GM12878 (cell line): ENCODE measurements at regions not wholly inside any gene's neighbourhood (a gene's known extent, or its start where the extent isn't known, plus 50 kb on each side); places are given as distances from the start of the nearest gene placed in this dataset.

ENCODE experiments used
- NBN ChIP-seq: fragments of 450-650 bp; IDR thresholded peaks from 2 replicates; pipeline ENCODE4 v1.6.1; 2016
- SREBF1 ChIP-seq: IDR thresholded peaks from 2 replicates; pipeline ENCODE4 v1.6.1; 2012; ENCODE audit warnings: mild to moderate bottlenecking, low read length
- TF ChIP-seq, protein P1 (sequence below): fragments of 450-650 bp; formaldehyde crosslinking; IDR thresholded peaks from 2 replicates; pipeline ENCODE4 v1.5.0; 2022; ENCODE audit warnings: mild to moderate bottlenecking, missing genetic modification characterization
- TF ChIP-seq, protein P2 (sequence below): fragments of 450-650 bp; IDR thresholded peaks from 2 replicates; pipeline ENCODE4 v1.6.1; 2014; ENCODE audit warnings: mild to moderate bottlenecking
- TF ChIP-seq, protein P3 (sequence below): fragments of 450-650 bp; IDR thresholded peaks from 2 replicates; pipeline ENCODE4 v1.6.1; 2017; ENCODE audit warnings: mild to moderate bottlenecking, moderate library complexity
- TF ChIP-seq, protein P4 (sequence below): IDR thresholded peaks from 2 replicates; pipeline ENCODE4 v1.6.1; 2011; ENCODE audit warnings: borderline replicate concordance, low read depth, mild to moderate bottlenecking, moderate library complexity, mixed read lengths, low read length; ENCODE audit not compliant: insufficient read depth; ENCODE audit errors: extremely low read length

DNA sequence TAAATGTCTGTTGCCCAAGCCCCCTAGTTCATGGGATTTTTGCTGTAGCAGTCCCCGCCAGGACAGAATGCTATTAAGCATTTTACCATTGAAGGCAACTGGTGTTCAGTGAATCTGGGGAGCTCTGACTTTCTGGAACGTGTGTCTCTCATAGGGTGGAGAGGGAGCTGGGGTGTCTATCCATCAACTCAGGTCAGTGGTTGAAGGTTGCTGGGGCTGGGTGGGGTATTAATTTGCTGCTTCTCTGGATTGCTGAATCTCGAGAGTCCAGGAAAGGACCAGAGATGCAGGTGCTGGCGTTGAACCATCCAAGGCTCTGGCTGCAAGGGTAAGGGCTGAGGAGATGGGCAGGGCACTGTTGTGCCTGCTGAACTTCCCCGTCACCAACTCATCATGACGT, 66.8 kb upstream of the NCK2 start (continued):
- TF ChIP-seq, protein P1, sequence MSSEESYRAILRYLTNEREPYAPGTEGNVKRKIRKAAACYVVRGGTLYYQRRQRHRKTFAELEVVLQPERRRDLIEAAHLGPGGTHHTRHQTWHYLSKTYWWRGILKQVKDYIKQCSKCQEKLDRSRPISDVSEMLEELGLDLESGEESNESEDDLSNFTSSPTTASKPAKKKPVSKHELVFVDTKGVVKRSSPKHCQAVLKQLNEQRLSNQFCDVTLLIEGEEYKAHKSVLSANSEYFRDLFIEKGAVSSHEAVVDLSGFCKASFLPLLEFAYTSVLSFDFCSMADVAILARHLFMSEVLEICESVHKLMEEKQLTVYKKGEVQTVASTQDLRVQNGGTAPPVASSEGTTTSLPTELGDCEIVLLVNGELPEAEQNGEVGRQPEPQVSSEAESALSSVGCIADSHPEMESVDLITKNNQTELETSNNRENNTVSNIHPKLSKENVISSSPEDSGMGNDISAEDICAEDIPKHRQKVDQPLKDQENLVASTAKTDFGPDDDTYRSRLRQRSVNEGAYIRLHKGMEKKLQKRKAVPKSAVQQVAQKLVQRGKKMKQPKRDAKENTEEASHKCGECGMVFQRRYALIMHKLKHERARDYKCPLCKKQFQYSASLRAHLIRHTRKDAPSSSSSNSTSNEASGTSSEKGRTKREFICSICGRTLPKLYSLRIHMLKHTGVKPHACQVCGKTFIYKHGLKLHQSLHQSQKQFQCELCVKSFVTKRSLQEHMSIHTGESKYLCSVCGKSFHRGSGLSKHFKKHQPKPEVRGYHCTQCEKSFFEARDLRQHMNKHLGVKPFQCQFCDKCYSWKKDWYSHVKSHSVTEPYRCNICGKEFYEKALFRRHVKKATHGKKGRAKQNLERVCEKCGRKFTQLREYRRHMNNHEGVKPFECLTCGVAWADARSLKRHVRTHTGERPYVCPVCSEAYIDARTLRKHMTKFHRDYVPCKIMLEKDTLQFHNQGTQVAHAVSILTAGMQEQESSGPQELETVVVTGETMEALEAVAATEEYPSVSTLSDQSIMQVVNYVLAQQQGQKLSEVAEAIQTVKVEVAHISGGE (CRISPR knock-in tag) = no peak
- TF ChIP-seq, protein P2, sequence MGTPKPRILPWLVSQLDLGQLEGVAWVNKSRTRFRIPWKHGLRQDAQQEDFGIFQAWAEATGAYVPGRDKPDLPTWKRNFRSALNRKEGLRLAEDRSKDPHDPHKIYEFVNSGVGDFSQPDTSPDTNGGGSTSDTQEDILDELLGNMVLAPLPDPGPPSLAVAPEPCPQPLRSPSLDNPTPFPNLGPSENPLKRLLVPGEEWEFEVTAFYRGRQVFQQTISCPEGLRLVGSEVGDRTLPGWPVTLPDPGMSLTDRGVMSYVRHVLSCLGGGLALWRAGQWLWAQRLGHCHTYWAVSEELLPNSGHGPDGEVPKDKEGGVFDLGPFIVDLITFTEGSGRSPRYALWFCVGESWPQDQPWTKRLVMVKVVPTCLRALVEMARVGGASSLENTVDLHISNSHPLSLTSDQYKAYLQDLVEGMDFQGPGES = no peak
- TF ChIP-seq, protein P3, sequence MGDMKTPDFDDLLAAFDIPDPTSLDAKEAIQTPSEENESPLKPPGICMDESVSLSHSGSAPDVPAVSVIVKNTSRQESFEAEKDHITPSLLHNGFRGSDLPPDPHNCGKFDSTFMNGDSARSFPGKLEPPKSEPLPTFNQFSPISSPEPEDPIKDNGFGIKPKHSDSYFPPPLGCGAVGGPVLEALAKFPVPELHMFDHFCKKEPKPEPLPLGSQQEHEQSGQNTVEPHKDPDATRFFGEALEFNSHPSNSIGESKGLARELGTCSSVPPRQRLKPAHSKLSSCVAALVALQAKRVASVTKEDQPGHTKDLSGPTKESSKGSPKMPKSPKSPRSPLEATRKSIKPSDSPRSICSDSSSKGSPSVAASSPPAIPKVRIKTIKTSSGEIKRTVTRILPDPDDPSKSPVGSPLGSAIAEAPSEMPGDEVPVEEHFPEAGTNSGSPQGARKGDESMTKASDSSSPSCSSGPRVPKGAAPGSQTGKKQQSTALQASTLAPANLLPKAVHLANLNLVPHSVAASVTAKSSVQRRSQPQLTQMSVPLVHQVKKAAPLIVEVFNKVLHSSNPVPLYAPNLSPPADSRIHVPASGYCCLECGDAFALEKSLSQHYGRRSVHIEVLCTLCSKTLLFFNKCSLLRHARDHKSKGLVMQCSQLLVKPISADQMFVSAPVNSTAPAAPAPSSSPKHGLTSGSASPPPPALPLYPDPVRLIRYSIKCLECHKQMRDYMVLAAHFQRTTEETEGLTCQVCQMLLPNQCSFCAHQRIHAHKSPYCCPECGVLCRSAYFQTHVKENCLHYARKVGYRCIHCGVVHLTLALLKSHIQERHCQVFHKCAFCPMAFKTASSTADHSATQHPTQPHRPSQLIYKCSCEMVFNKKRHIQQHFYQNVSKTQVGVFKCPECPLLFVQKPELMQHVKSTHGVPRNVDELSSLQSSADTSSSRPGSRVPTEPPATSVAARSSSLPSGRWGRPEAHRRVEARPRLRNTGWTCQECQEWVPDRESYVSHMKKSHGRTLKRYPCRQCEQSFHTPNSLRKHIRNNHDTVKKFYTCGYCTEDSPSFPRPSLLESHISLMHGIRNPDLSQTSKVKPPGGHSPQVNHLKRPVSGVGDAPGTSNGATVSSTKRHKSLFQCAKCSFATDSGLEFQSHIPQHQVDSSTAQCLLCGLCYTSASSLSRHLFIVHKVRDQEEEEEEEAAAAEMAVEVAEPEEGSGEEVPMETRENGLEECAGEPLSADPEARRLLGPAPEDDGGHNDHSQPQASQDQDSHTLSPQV = no peak
- TF ChIP-seq NBN (no peak), SREBF1 (no peak)
- TF ChIP-seq, protein P4, sequence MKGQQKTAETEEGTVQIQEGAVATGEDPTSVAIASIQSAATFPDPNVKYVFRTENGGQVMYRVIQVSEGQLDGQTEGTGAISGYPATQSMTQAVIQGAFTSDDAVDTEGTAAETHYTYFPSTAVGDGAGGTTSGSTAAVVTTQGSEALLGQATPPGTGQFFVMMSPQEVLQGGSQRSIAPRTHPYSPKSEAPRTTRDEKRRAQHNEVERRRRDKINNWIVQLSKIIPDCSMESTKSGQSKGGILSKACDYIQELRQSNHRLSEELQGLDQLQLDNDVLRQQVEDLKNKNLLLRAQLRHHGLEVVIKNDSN = no peak
